Embryonic facial prominence (tissue), 1 donor: ENCODE measurements at regions not wholly inside any gene's neighbourhood (a gene's known extent, or its start where the extent isn't known, plus 50 kb on each side); places are given as distances from the start of the nearest gene placed in this dataset.
"Not testable (repeated sequence)": the region's sequence is repeated elsewhere in the genome, so short reads cannot be mapped to it uniquely, and the experiment has no call there.

Source experiments
- DNase-seq: peaks from one replicate; pipeline ENCODE4 v3.0.0-alpha.2; 2016; ENCODE audit errors: extremely low spot score

GRCh38 chr7:68980011-68980410 lies 618.3 kb upstream of the AUTS2 start:
- DNase-seq = no peak

GRCh38 chr7:68980432-68980831 lies 617.8 kb upstream of the AUTS2 start:
- not testable (repeated sequence) for DNase-seq

GRCh38 chr7:68984306-68984705 lies 614.0 kb upstream of the AUTS2 start:
- no peak for DNase-seq

GRCh38 chr7:68994841-68995240 lies 603.4 kb upstream of the AUTS2 start:
- DNase-seq = no peak

- DNase-seq = no peak
Observed at GRCh38 chr7:68998136-68998535, 600.1 kb upstream of the AUTS2 start.

- no peak for DNase-seq
Observed at GRCh38 chr7:69002416-69002815, 595.9 kb upstream of the AUTS2 start.

- DNase-seq = no peak
Observed at GRCh38 chr7:69012149-69012548, 586.1 kb upstream of the AUTS2 start.

GRCh38 chr7:69017208-69017607 lies 581.1 kb upstream of the AUTS2 start:
- DNase-seq = no peak

- DNase-seq = no peak
Observed at GRCh38 chr7:69018200-69018599, 580.1 kb upstream of the AUTS2 start.

GRCh38 chr7:69019437-69019836 lies 578.8 kb upstream of the AUTS2 start:
- DNase-seq = no peak

GRCh38 chr7:69020536-69020935 lies 577.7 kb upstream of the AUTS2 start:
- no peak for DNase-seq

- DNase-seq = no peak
Observed at GRCh38 chr7:69025249-69025648, 573.0 kb upstream of the AUTS2 start.

- no peak for DNase-seq
Observed at GRCh38 chr7:69032848-69033247, 565.4 kb upstream of the AUTS2 start.

GRCh38 chr7:69035826-69036225 lies 562.4 kb upstream of the AUTS2 start:
- DNase-seq = no peak

GRCh38 chr7:69036301-69036700 lies 562.0 kb upstream of the AUTS2 start:
- no peak for DNase-seq

- no peak for DNase-seq
Observed at GRCh38 chr7:69038915-69039314, 559.4 kb upstream of the AUTS2 start.

GRCh38 chr7:69042138-69042537 lies 556.1 kb upstream of the AUTS2 start:
- no peak for DNase-seq

GRCh38 chr7:69047151-69047754 lies 551.0 kb upstream of the AUTS2 start:
- no peak for DNase-seq

- DNase-seq = no peak
Observed at GRCh38 chr7:69049326-69049725, 548.9 kb upstream of the AUTS2 start.

- DNase-seq = no peak
Observed at GRCh38 chr7:69052447-69052846, 545.8 kb upstream of the AUTS2 start.

- no peak for DNase-seq
Observed at GRCh38 chr7:69060516-69060915, 537.8 kb upstream of the AUTS2 start.

- DNase-seq = no peak
Observed at GRCh38 chr7:69062020-69062765, 536.1 kb upstream of the AUTS2 start.

- no peak for DNase-seq
Observed at GRCh38 chr7:69067397-69067796, 530.9 kb upstream of the AUTS2 start.

- DNase-seq = no peak
Observed at GRCh38 chr7:69070476-69070875, 527.8 kb upstream of the AUTS2 start.
